ENCODE measurements at regions not wholly inside any gene's neighbourhood (a gene's known extent, or its start where the extent isn't known, plus 50 kb on each side); places are given as distances from the start of the nearest gene placed in this dataset.

DNA sequence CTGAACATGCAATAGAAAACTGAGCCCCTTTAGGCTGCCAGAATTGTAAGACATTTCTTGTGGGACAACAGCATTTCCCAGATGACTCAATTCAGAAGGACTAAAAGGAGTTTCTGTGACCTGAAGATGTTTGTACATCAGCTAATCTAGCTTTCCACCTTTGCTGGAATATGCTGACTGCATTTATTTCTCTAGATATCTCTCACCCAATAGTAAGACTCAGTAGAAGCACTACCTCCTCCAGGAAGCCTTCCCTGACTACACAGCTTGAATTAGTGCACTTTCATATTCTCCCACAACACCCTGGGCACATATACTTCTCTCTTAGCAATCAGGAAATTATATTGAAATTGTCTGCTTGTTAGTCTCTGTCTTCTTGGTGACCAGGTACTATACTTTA lies 98.1 kb upstream of the BLID start:
- H2BK15ac ChIP-seq (ENCODE audit: low read length), result no peak overlapping the region
- TF ChIP-seq ASH2L (IDR thresholded peaks at IDR 0.05; ENCODE audit: low read length) (no peak), KDM5A (IDR thresholded peaks at IDR 0.05; ENCODE audit: low read length) (no peak), RXRA (IDR thresholded peaks at IDR 0.05; ENCODE audit: insufficient read depth, low read depth, low read length) (no peak), SIRT6 (IDR thresholded peaks at IDR 0.05; ENCODE audit: low read length) (no peak), BCL11A (IDR thresholded peaks at IDR 0.05; ENCODE audit: low read depth in 2 of 2, low read length in 2 of 2) (no peak), RAD21 (IDR thresholded peaks at IDR 0.05 in 1 of 2, conservative IDR thresholded peaks at IDR 0.05 in 1 of 2; ENCODE audit: low read depth in 2 of 2, low read length in 2 of 2) (no peak)
- no peak overlapping the region for H4K8ac ChIP-seq (ENCODE audit: extremely low read depth, insufficient read depth, low read length)
- no peak overlapping the region for H2AFZ ChIP-seq (ENCODE audit: low read length)
- no peak overlapping the region for H3K4me3 ChIP-seq (ENCODE audit: extremely low read depth in 1 of 4, insufficient read depth in 2 of 4, low read depth in 3 of 4, low read length in 4 of 4)
- no peaks in the 10 kb centered on the region for H3K79me1 ChIP-seq (ENCODE audit: low read depth, low read length)
- FAIRE-seq, result no peak
- H2BK12ac ChIP-seq (ENCODE audit: low read depth, low read length), result no peak overlapping the region
- peaks cover 0 to 4% (median 2%) of the 10 kb centered on the region in 4 experiments; a peak in 3 of 7 replicates for H3K4me1 ChIP-seq (replicated peaks in 1 of 4; ENCODE audit: control insufficient read depth in 3 of 4, insufficient read depth in 4 of 4, low read length in 3 of 4)
- no peak overlapping the region for H2BK5ac ChIP-seq (ENCODE audit: low read depth, low read length)
- H3K9ac ChIP-seq (replicated peaks in 1 of 4; ENCODE audit: extremely low read depth in 1 of 4, low read depth in 3 of 4, low read length in 3 of 4), result no peak overlapping the region
- ChIA-PET POLR2A (ENCODE audit: partially characterized antibody) (no interaction called here), CTCF (ENCODE audit: partially characterized antibody) (interaction anchor here (0.8 to 7.6 kb wide), 11 partner anchors 10 to 559 kb away, joined by 3 to 61 read pairs (median 3); no protein-coding TSS in a partner anchor)
- H2BK120ac ChIP-seq (replicated peaks; ENCODE audit: low read depth, low read length), result no peak overlapping the region
- no peak overlapping the region for H3K14ac ChIP-seq (ENCODE audit: insufficient read length)
- DNase-seq (ENCODE audit: low read depth in 1 of 2, low spot score in 2 of 2), result no peak
- no peak overlapping the region for H3K27ac ChIP-seq (ENCODE audit: low read depth, low read length)
- no peaks in the 10 kb centered on the region for H3K79me2 ChIP-seq (ENCODE audit: control insufficient read depth in 1 of 2, insufficient read depth in 2 of 2, low read length in 2 of 2)
- H3K23ac ChIP-seq (ENCODE audit: insufficient read length), result no peak overlapping the region
- H3K18ac ChIP-seq (ENCODE audit: extremely low read depth, low read length), result no peak overlapping the region
- H3K27me3 ChIP-seq (replicated peaks in 1 of 4; ENCODE audit: control insufficient read depth in 3 of 4, extremely low read depth in 1 of 4, insufficient read depth in 3 of 4, low read length in 3 of 4), result no peaks in the 10 kb centered on the region
- no peak overlapping the region for H2BK20ac ChIP-seq (ENCODE audit: low read length)
- H3K36me3 ChIP-seq (ENCODE audit: control insufficient read depth in 2 of 4, insufficient read depth in 4 of 4, low read length in 3 of 4), result no peaks in the 10 kb centered on the region
- no peak overlapping the region for H3K4ac ChIP-seq (replicated peaks; ENCODE audit: insufficient read length, low read depth, low read length)
- H3K9me3 ChIP-seq (ENCODE audit: insufficient read depth in 2 of 2, low read depth in 1 of 2, low read length in 1 of 2), result no peaks in the 10 kb centered on the region
- H4K91ac ChIP-seq (replicated peaks; ENCODE audit: insufficient read length, low read length), result no peak overlapping the region
- H3K23me2 ChIP-seq (ENCODE audit: low read depth, low read length), result no peaks in the 10 kb centered on the region
- H3K4me2 ChIP-seq (ENCODE audit: insufficient read depth in 1 of 2, low read depth in 2 of 2, low read length in 2 of 2), result no peak overlapping the region
- H4K20me1 ChIP-seq (replicated peaks in 1 of 2; ENCODE audit: control insufficient read depth in 1 of 2, insufficient read depth in 2 of 2, low read length in 2 of 2), result no peaks in the 10 kb centered on the region
- H4K5ac ChIP-seq (ENCODE audit: insufficient read length, low read depth, low read length), result no peak overlapping the region
- H2AK5ac ChIP-seq (ENCODE audit: low read depth, low read length), result no peak overlapping the region
- H3K56ac ChIP-seq (replicated peaks; ENCODE audit: insufficient read length, low read depth, low read length), result no peak overlapping the region

Measured in H1 (cell line).